GM23338 (cell line): ENCODE measurements at regions not wholly inside any gene's neighbourhood (a gene's known extent, or its start where the extent isn't known, plus 50 kb on each side); places are given as distances from the start of the nearest gene placed in this dataset.

Source experiments
- ATAC-seq: fragments of 200-7000 bp; cut with Tn5 transposase; 3 replicates; pipeline ENCODE4 v1.9.1; 2020
- DNase-seq: peaks from one replicate; pipeline ENCODE4 v3.0.0-alpha.2; 2015; ENCODE audit warnings: low spot score
- H2AFZ ChIP-seq: fragments of 200-600 bp; sonication (generic); 2 replicates; pipeline ENCODE4 v1.8.0; 2016; ENCODE audit warnings: antibody characterized with exemption, mild to moderate bottlenecking, moderate library complexity
- H3F3A ChIP-seq: fragments of 200-600 bp; sonication (generic); replicated peaks from 2 replicates; pipeline ENCODE4 v1.8.0; 2017; ENCODE audit warnings: antibody characterized with exemption, mixed run types, low read depth
- H3K27ac ChIP-seq: fragments of 200-600 bp; sonication (generic); 2 replicates; pipeline ENCODE4 v1.6.1; 2016; ENCODE audit warnings: low read depth
- H3K27me3 ChIP-seq: fragments of 200-600 bp; sonication (generic); 2 replicates; pipeline ENCODE4 v1.8.0; 2016; ENCODE audit warnings: mild to moderate bottlenecking, mixed run types, moderate library complexity; ENCODE audit not compliant: insufficient read depth
- H3K36me3 ChIP-seq: fragments of 200-600 bp; sonication (generic); 2 replicates; pipeline ENCODE4 v1.8.0; 2016; ENCODE audit warnings: mild to moderate bottlenecking; ENCODE audit not compliant: insufficient read depth
- H3K4me1 ChIP-seq: fragments of 200-600 bp; sonication (generic); 2 replicates; pipeline ENCODE4 v1.8.0; 2016; ENCODE audit warnings: mild to moderate bottlenecking, moderate library complexity; ENCODE audit not compliant: insufficient read depth
- H3K4me2 ChIP-seq: fragments of 200-600 bp; sonication (generic); 2 replicates; pipeline ENCODE4 v1.7.1; 2017; ENCODE audit warnings: mixed run types
- H3K4me3 ChIP-seq: fragments of 200-600 bp; sonication (generic); 2 replicates; pipeline ENCODE4 v1.6.1; 2016; ENCODE audit warnings: mixed run types
- H3K79me2 ChIP-seq: fragments of 200-600 bp; sonication (generic); replicated peaks from 2 replicates; pipeline ENCODE4 v1.8.0; 2017; ENCODE audit warnings: mild to moderate bottlenecking; ENCODE audit not compliant: insufficient read depth
- H3K9me2 ChIP-seq: fragments of 200-600 bp; sonication (generic); 2 replicates; pipeline ENCODE4 v1.8.0; 2017; ENCODE audit not compliant: insufficient read depth
- H4K20me1 ChIP-seq: fragments of 200-600 bp; sonication (generic); replicated peaks from 2 replicates; pipeline ENCODE4 v1.8.0; 2017; ENCODE audit warnings: mild to moderate bottlenecking; ENCODE audit not compliant: insufficient read depth
- H3K27ac Mint-ChIP-seq: 2 replicates; pipeline ENCODE4 v1.8.0; 2020; ENCODE audit warnings: inconsistent platforms, mild to moderate bottlenecking, moderate library complexity, mixed read lengths
- H3K27me3 Mint-ChIP-seq: 3 replicates; pipeline ENCODE4 v1.8.0; 2022; ENCODE audit warnings: low read depth, mild to moderate bottlenecking, moderate library complexity, mixed read lengths, inconsistent platforms; ENCODE audit not compliant: insufficient read depth, poor library complexity
- H3K36me3 Mint-ChIP-seq: 3 replicates; pipeline ENCODE4 v1.8.0; 2021; ENCODE audit warnings: low read depth, mild to moderate bottlenecking, inconsistent platforms, moderate library complexity, mixed read lengths
- H3K4me1 Mint-ChIP-seq: 3 replicates; pipeline ENCODE4 v1.8.0; 2020; ENCODE audit warnings: mild to moderate bottlenecking, inconsistent platforms, mixed read lengths
- H3K4me3 Mint-ChIP-seq: 3 replicates; pipeline ENCODE4 v1.8.0; 2021; ENCODE audit warnings: moderate library complexity, mild to moderate bottlenecking, inconsistent platforms, mixed read lengths
- H3K9me3 Mint-ChIP-seq: 3 replicates; pipeline ENCODE4 v1.8.0; 2020; ENCODE audit warnings: moderate library complexity, mild to moderate bottlenecking, inconsistent platforms, mixed read lengths
- CTCF ChIP-seq, 2 experiments: fragments of 200-600 bp in 1 of 2; sonication (generic) in 1 of 2; conservative IDR thresholded peaks; 2 replicates each; pipeline versions ENCODE4 v1.5.1 to v1.6.1; 2016 to 2017; ENCODE audit warnings: antibody characterized with exemption in 2 of 2, low read depth in 2 of 2, mild to moderate bottlenecking in 2 of 2, moderate library complexity in 1 of 2
- ETS1 ChIP-seq: IDR thresholded peaks from 2 replicates; pipeline ENCODE4 v1.6.1; 2016; ENCODE audit warnings: antibody characterized with exemption
- EZH2 ChIP-seq: fragments of 200-600 bp; sonication (generic); IDR thresholded peaks from one replicate; pipeline ENCODE4 v1.8.0; 2017; ENCODE audit warnings: antibody characterized with exemption, mild to moderate bottlenecking, low read depth; ENCODE audit not compliant: unreplicated experiment
- EZH2phosphoT487 ChIP-seq: fragments of 200-600 bp; sonication (generic); IDR thresholded peaks from one replicate; pipeline ENCODE4 v1.8.1; 2018; ENCODE audit warnings: antibody characterized with exemption; ENCODE audit not compliant: unreplicated experiment
- JUNB ChIP-seq: IDR thresholded peaks from one replicate; pipeline ENCODE4 v1.6.1; 2016; ENCODE audit warnings: antibody characterized with exemption; ENCODE audit not compliant: unreplicated experiment
- NANOG ChIP-seq: IDR thresholded peaks from 2 replicates; pipeline ENCODE4 v1.6.1; 2016; ENCODE audit warnings: antibody characterized with exemption, borderline replicate concordance
- POLR2AphosphoS5 ChIP-seq: IDR thresholded peaks from 2 replicates; pipeline ENCODE4 v1.6.1; 2016; ENCODE audit warnings: antibody characterized with exemption, low read depth
- REST ChIP-seq: IDR thresholded peaks from one replicate; pipeline ENCODE4 v1.6.1; 2018; ENCODE audit warnings: antibody characterized with exemption; ENCODE audit not compliant: unreplicated experiment
- STAT1 ChIP-seq: IDR thresholded peaks from one replicate; pipeline ENCODE4 v1.6.1; 2016; ENCODE audit warnings: antibody characterized with exemption; ENCODE audit not compliant: unreplicated experiment
- ZNF331 ChIP-seq: fragments of 250-450 bp; sonication (Bioruptor Pico); IDR thresholded peaks from 2 replicates; pipeline ENCODE4 v1.5.0; 2020; ENCODE audit warnings: low read depth, mild to moderate bottlenecking, moderate library complexity
- ZNF462 ChIP-seq: fragments of 250-450 bp; sonication (Bioruptor Pico); IDR thresholded peaks from 2 replicates; pipeline ENCODE4 v1.5.0; 2020; ENCODE audit warnings: mild to moderate bottlenecking, moderate library complexity

GRCh38 chr9:129383019-129383560 lies 205.0 kb upstream of the IER5L start (continued):
- no peak for TF ChIP-seq JUNB
- TF ChIP-seq REST, result no peak

GRCh38 chr9:129382281-129383018 lies 204.4 kb upstream of the IER5L start:
- peak overlapping the region; percentile 65 for H3K4me3 Mint-ChIP-seq
- TF ChIP-seq POLR2AphosphoS5 (no peak), CTCF (conservative IDR thresholded peaks at IDR 0.05; ENCODE audit: low read depth in 2 of 2) (no peak), ZNF331 (CRISPR knock-in tag) (no peak), JUNB (no peak), NANOG (no peak), ZNF462 (no peak), EZH2phosphoT487 (no peak), EZH2 (no peak), STAT1 (no peak), ETS1 (no peak)

More at GRCh38 chr9:129382281-129383018, 204.4 kb upstream of the IER5L start:
- peaks cover 30% of the 10 kb centered on the region for H3K27me3 Mint-ChIP-seq
- Histone ChIP-seq H3K4me3 (peak overlapping the region; percentile 71), H3K4me1 (peaks cover 12% of the 10 kb centered on the region), H3K36me3 (no peaks in the 10 kb centered on the region), H2AFZ (peak overlapping the region; percentile 94; the same call in 1 of the 2 replicates), H3K27ac (no peak overlapping the region), H3F3A (0 out of 2 replicates have a peak, but pooled peaks cover 5% of the 10 kb centered on the region), H3K79me2 (no peaks in the 10 kb centered on the region), H3K4me2 (peak overlapping the region; percentile 89), H3K27me3 (peaks cover 23% of the 10 kb centered on the region), H3K9me2 (no peaks in the 10 kb centered on the region), H4K20me1 (no peaks in the 10 kb centered on the region)
- H3K9me3 Mint-ChIP-seq, result no peaks in the 10 kb centered on the region
- no peaks in the 10 kb centered on the region for H3K36me3 Mint-ChIP-seq
- DNase-seq, result no peak
- no peak overlapping the region for H3K27ac Mint-ChIP-seq
- ATAC-seq, result peak; percentile 10
- peaks cover 34% of the 10 kb centered on the region for H3K4me1 Mint-ChIP-seq
